Gastroesophageal sphincter (tissue), 3 donors: ENCODE measurements at regions not wholly inside any gene's neighbourhood (a gene's known extent, or its start where the extent isn't known, plus 50 kb on each side); places are given as distances from the start of the nearest gene placed in this dataset.

Experiments used
- CTCF ChIP-seq, 4 experiments: fragments of 200-600 bp in 2 of 4; fragments of 450-650 bp in 2 of 4; sonication (generic) in 1 of 4; IDR thresholded peaks; one replicate each; pipeline ENCODE4 v1.5.1; 2017 to 2019; ENCODE audit warnings: antibody characterized with exemption in 4 of 4, mild to moderate bottlenecking in 2 of 4, moderate library complexity in 2 of 4
- EP300 ChIP-seq: sonication (generic); formaldehyde crosslinking; IDR thresholded peaks from one replicate; pipeline ENCODE4 v1.6.1; 2017; ENCODE audit warnings: antibody characterized with exemption, mild to moderate bottlenecking
- POLR2A ChIP-seq, 2 donors: fragments of 450-650 bp; IDR thresholded peaks; one replicate each; pipeline ENCODE4 v1.6.1; 2017; ENCODE audit warnings: antibody characterized with exemption in 2 of 2, mild to moderate bottlenecking in 2 of 2, moderate library complexity in 1 of 2
- POLR2AphosphoS5 ChIP-seq: sonication (generic); formaldehyde crosslinking; IDR thresholded peaks from one replicate; pipeline ENCODE4 v1.6.1; 2017; ENCODE audit warnings: antibody characterized with exemption

GRCh38 chr13:68145852-68146251 is 915.7 kb upstream of the PCDH9 start:
- TF ChIP-seq POLR2A (IDR thresholded peaks at IDR 0.05) (no peak), CTCF (IDR thresholded peaks at IDR 0.05) (no peak), EP300 (no peak), POLR2AphosphoS5 (no peak)
